ENCODE measurements at regions not wholly inside any gene's neighbourhood (a gene's known extent, or its start where the extent isn't known, plus 50 kb on each side); places are given as distances from the start of the nearest gene placed in this dataset.

DNA sequence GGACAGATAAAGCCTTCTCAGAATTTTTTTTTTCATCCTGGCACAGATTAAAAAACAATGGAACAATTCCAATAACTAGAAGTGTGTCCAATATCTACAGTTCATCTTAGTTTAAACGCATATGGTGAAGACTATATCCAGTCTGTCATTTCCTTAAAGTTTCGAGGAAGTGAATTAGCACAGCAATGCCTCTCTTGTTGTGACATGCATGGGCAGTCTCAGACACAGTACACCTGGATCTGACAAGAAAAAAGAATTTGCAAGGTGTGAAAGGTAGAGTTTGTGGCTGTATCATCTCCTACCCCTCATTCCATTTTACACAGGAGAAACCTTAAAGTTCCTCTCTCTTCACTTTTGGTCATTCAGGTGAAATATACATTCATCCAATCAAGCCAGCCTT lies 100.6 kb upstream of the ADAMTS19 start:
- no peak for DNase-seq (ENCODE audit: low read depth)
- no peak overlapping the region for H3K4me3 ChIP-seq (ENCODE audit: low read length)
- TF ChIP-seq, protein P1, sequence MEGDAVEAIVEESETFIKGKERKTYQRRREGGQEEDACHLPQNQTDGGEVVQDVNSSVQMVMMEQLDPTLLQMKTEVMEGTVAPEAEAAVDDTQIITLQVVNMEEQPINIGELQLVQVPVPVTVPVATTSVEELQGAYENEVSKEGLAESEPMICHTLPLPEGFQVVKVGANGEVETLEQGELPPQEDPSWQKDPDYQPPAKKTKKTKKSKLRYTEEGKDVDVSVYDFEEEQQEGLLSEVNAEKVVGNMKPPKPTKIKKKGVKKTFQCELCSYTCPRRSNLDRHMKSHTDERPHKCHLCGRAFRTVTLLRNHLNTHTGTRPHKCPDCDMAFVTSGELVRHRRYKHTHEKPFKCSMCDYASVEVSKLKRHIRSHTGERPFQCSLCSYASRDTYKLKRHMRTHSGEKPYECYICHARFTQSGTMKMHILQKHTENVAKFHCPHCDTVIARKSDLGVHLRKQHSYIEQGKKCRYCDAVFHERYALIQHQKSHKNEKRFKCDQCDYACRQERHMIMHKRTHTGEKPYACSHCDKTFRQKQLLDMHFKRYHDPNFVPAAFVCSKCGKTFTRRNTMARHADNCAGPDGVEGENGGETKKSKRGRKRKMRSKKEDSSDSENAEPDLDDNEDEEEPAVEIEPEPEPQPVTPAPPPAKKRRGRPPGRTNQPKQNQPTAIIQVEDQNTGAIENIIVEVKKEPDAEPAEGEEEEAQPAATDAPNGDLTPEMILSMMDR (conservative IDR thresholded peaks at IDR 0.05; ENCODE audit: low read depth, low read length) = no peak

- TF ChIP-seq, protein P1 (conservative IDR thresholded peaks at IDR 0.05; ENCODE audit: low read depth, low read length) = peak; percentile 66
- H3K4me3 ChIP-seq (ENCODE audit: low read length) = no peak overlapping the region
- no peak for DNase-seq (ENCODE audit: low read depth)
Observed at GRCh38 chr5:129361441-129362025, 98.6 kb upstream of the ADAMTS19 start.

DNA sequence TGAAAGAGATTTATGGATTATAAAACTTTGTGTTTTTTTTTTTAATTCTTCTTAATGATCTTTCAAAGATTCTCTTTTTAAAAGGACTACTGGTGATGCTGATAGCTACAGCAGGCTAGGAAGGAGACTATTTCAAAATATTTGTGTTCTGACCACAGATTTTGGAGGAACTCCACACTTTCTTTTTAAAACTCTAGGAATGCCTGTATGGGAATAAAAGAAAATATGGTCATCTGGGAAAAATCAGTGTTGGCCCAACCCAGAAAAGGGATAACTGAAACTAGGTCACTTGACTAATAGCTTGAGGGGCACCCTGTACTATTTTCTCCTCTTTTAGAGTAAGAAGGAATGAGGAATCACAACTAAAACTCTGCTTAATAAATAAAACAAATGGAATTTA lies 97.6 kb upstream of the ADAMTS19 start:
- DNase-seq (ENCODE audit: low read depth) = no peak
- TF ChIP-seq, protein P1 (conservative IDR thresholded peaks at IDR 0.05; ENCODE audit: low read depth, low read length) = no peak

DNA sequence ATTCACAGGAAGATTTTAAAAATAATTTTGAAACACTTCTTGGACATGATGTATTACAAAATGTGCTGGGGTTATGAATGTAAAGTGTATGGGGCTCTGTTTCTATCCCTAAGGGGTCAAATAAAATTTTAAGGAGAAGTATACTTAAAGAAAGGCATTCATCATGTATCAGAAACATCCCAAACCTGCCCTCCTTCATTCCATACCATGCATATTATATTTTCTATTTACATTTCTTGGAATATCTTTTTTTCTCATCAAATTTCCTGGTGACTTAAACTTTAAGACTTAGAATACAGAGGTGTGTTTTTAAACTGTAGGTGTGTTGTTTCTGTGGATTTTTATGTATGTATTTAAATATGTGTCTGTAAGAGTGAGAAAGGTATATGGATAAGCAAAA lies 96.1 kb upstream of the ADAMTS19 start:
- TF ChIP-seq, protein P1 (conservative IDR thresholded peaks at IDR 0.05; ENCODE audit: low read depth, low read length) = no peak
- H3K4me3 ChIP-seq (ENCODE audit: low read length) = no peak overlapping the region
- no peak for DNase-seq (ENCODE audit: low read depth)

More for the DNA sequence above, 97.6 kb upstream of the ADAMTS19 start:
- H3K4me3 ChIP-seq (ENCODE audit: low read length) = no peak overlapping the region

GRCh38 chr5:129367883-129368282 lies 92.2 kb upstream of the ADAMTS19 start:
- H3K4me3 ChIP-seq (ENCODE audit: low read length) = no peak overlapping the region
- DNase-seq (ENCODE audit: low read depth) = no peak
- TF ChIP-seq, protein P1 (conservative IDR thresholded peaks at IDR 0.05; ENCODE audit: low read depth, low read length) = no peak

- H3K4me3 ChIP-seq (ENCODE audit: low read length) = no peak overlapping the region
- TF ChIP-seq, protein P1 (conservative IDR thresholded peaks at IDR 0.05; ENCODE audit: low read depth, low read length) = no peak
- no peak for DNase-seq (ENCODE audit: low read depth)
Observed at GRCh38 chr5:129372025-129372424, 88.1 kb upstream of the ADAMTS19 start.

DNA sequence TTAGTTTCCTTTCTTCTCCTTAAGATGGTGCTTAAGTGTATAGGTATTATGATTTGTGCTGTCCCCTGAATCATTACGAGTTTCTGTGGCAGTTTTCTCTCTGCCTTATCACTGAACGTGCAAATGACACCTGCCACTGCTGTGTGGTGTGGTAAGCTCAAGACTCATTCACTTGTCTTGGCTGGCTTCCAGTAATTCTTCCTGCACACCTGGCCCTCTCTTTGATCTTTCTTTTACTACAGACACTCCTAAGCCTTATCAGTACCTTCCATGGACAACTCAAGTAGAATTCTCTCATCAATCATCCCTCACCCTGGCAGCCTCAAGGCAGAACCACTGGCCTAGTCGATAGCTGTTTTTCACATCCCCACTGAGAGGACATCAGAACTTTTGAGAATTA lies 82.6 kb upstream of the ADAMTS19 start:
- no peak for DNase-seq (ENCODE audit: low read depth)
- no peak overlapping the region for H3K4me3 ChIP-seq (ENCODE audit: low read length)
- TF ChIP-seq, protein P1 (conservative IDR thresholded peaks at IDR 0.05; ENCODE audit: low read depth, low read length) = no peak
